Ishikawa (cell line): ENCODE measurements at regions not wholly inside any gene's neighbourhood (a gene's known extent, or its start where the extent isn't known, plus 50 kb on each side); places are given as distances from the start of the nearest gene placed in this dataset.

Source experiments
- CREB1 ChIP-seq: IDR thresholded peaks from 2 replicates; pipeline ENCODE4 v1.6.1; 2012; ENCODE audit warnings: low read depth
- EP300 ChIP-seq: IDR thresholded peaks from 2 replicates; pipeline ENCODE4 v1.6.1; 2012; ENCODE audit warnings: borderline replicate concordance
- RAD21 ChIP-seq: IDR thresholded peaks from 2 replicates; pipeline ENCODE4 v1.6.1; 2012; ENCODE audit warnings: low read depth
- TEAD4 ChIP-seq: IDR thresholded peaks from 2 replicates; pipeline ENCODE4 v1.6.1; 2012
- YY1 ChIP-seq: IDR thresholded peaks from 2 replicates; pipeline ENCODE4 v1.6.1; 2012; ENCODE audit warnings: low read depth
- TF ChIP-seq, protein P1 (sequence below): IDR thresholded peaks from 2 replicates; pipeline ENCODE4 v1.6.1; 2012; ENCODE audit warnings: low read depth, mild to moderate bottlenecking
- TF ChIP-seq, protein P2 (sequence below): IDR thresholded peaks from 2 replicates; pipeline ENCODE4 v1.6.1; 2012

DNA sequence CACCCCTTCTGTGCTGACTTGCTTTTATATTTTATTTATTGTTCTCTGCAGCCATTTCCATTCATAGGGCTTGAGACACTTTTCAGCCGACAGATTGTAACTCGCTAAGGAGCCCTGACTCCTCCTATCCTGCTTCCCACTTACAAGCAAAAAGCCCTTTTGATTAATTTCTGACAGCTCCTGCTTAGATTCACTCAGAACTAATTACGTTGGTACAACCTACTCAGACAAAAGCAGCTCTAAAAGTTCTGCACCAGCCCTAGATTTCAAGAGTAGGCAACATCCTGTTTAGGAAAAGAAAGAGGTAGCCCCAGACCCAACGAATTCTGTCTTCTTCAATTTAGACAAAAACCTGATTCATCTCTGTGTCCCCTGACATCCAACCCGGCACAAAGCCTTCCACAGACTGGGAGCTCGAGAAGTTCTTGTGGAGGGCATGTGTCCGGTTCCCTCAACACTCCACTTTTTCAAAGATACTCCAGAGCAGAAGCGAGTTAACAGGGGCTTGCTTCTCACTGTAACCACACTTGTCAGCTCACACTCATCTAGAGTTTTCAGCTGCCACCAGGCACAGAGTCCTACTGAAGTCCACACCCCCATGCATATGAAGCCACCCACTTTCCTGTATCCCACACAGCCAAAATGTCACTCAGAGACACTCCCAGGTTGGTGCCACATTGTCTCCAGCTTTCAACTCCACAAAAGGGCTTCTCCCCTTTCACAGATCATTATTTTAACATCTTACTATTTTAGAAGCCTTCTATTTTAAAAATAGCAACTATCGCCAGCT lies 113.6 kb upstream of the NFE2L3 start:
- TF ChIP-seq EP300: no peak
- no peak for TF ChIP-seq CREB1
- TF ChIP-seq, protein P1, sequence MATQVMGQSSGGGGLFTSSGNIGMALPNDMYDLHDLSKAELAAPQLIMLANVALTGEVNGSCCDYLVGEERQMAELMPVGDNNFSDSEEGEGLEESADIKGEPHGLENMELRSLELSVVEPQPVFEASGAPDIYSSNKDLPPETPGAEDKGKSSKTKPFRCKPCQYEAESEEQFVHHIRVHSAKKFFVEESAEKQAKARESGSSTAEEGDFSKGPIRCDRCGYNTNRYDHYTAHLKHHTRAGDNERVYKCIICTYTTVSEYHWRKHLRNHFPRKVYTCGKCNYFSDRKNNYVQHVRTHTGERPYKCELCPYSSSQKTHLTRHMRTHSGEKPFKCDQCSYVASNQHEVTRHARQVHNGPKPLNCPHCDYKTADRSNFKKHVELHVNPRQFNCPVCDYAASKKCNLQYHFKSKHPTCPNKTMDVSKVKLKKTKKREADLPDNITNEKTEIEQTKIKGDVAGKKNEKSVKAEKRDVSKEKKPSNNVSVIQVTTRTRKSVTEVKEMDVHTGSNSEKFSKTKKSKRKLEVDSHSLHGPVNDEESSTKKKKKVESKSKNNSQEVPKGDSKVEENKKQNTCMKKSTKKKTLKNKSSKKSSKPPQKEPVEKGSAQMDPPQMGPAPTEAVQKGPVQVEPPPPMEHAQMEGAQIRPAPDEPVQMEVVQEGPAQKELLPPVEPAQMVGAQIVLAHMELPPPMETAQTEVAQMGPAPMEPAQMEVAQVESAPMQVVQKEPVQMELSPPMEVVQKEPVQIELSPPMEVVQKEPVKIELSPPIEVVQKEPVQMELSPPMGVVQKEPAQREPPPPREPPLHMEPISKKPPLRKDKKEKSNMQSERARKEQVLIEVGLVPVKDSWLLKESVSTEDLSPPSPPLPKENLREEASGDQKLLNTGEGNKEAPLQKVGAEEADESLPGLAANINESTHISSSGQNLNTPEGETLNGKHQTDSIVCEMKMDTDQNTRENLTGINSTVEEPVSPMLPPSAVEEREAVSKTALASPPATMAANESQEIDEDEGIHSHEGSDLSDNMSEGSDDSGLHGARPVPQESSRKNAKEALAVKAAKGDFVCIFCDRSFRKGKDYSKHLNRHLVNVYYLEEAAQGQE: no peak
- no peak for TF ChIP-seq RAD21
- TF ChIP-seq YY1: no peak
- no peak for TF ChIP-seq TEAD4
- TF ChIP-seq, protein P2, sequence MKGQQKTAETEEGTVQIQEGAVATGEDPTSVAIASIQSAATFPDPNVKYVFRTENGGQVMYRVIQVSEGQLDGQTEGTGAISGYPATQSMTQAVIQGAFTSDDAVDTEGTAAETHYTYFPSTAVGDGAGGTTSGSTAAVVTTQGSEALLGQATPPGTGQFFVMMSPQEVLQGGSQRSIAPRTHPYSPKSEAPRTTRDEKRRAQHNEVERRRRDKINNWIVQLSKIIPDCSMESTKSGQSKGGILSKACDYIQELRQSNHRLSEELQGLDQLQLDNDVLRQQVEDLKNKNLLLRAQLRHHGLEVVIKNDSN: no peak
